Spleen (tissue), 11 donors: ENCODE measurements at regions not wholly inside any gene's neighbourhood (a gene's known extent, or its start where the extent isn't known, plus 50 kb on each side); places are given as distances from the start of the nearest gene placed in this dataset.

ENCODE experiments used
- DNase-seq: peaks from one replicate; pipeline ENCODE4 v3.0.0-alpha.2; 2020
- H3K27ac ChIP-seq, 8 donors: fragments of 200-600 bp; sonication (generic) in 7 of 8; 1 replicate in 4 of 8; 2 replicates in 4 of 8; pipeline versions ENCODE4 v1.5.0 to v1.8.0; 2016 to 2021; ENCODE audit warnings: inconsistent platforms in 4 of 8, mild to moderate bottlenecking in 4 of 8, moderate library complexity in 1 of 8
- H3K27me3 ChIP-seq, 7 donors: fragments of 200-600 bp; sonication (generic) in 6 of 7; replicated peaks in 1 of 7; 1 replicate in 4 of 7; 2 replicates in 3 of 7; pipeline versions ENCODE4 v1.5.0 to v1.8.0; 2016 to 2021; ENCODE audit warnings: inconsistent platforms in 3 of 7, mild to moderate bottlenecking in 1 of 7
- H3K36me3 ChIP-seq, 6 donors: fragments of 200-600 bp; sonication (generic) in 5 of 6; 1 replicate in 4 of 6; 2 replicates in 2 of 6; pipeline versions ENCODE4 v1.5.0 to v1.8.0; 2016 to 2021; ENCODE audit warnings: inconsistent platforms in 2 of 6
- H3K4me1 ChIP-seq, 6 donors: fragments of 200-600 bp; sonication (generic) in 5 of 6; 1 replicate in 3 of 6; 2 replicates in 3 of 6; pipeline versions ENCODE4 v1.5.0 to v1.8.0; 2016 to 2021; ENCODE audit warnings: inconsistent platforms in 3 of 6
- H3K4me3 ChIP-seq, 8 donors: fragments of 200-600 bp; sonication (generic) in 7 of 8; 1 replicate in 4 of 8; 2 replicates in 4 of 8; pipeline versions ENCODE4 v1.5.0 to v1.8.0; 2016 to 2021; ENCODE audit warnings: inconsistent platforms in 4 of 8, mild to moderate bottlenecking in 4 of 8, moderate library complexity in 2 of 8
- H3K9me3 ChIP-seq, 8 donors: fragments of 200-600 bp; sonication (generic) in 7 of 8; 1 replicate in 4 of 8; 2 replicates in 4 of 8; pipeline versions ENCODE4 v1.5.0 to v1.8.0; 2016 to 2021; ENCODE audit warnings: inconsistent platforms in 4 of 8
- POLR2A ChIP-seq, 3 donors: fragments of 450-650 bp; IDR thresholded peaks; one replicate each; pipeline ENCODE4 v1.5.1; 2017; ENCODE audit warnings: antibody characterized with exemption in 3 of 3, mild to moderate bottlenecking in 1 of 3
- POLR2AphosphoS5 ChIP-seq, 3 donors: sonication (generic); formaldehyde crosslinking; IDR thresholded peaks; one replicate each; pipeline ENCODE4 v1.5.1; 2017; ENCODE audit warnings: antibody characterized with exemption in 3 of 3
- WGBS, 5 donors: extraction: QIAGEN DNeasy Blood & Tissue Kit in 3 of 5; methylation state at CpG; one replicate each; pipeline versions ENCODE4 v1.1.5 to v1.1.7; 2013 to 2018; 5-methylcytosine and 5-hydroxymethylcytosine counted together
- intact Hi-C: fragments of 100-400 bp; cut with DNase I; formaldehyde crosslinking; loops from one replicate; pipeline ENCODE4 v1.15.0; 2023; ENCODE audit warnings: low total_unique reads
- TF ChIP-seq, protein P1 (sequence below), 11 experiments: fragments of 200-600 bp in 7 of 11; fragments of 450-650 bp in 4 of 11; sonication (generic) in 4 of 11; IDR thresholded peaks in 8 of 11; conservative IDR thresholded peaks in 3 of 11; 1 replicate in 7 of 11; 2 replicates in 4 of 11; pipeline versions ENCODE4 v1.4.0 to v1.8.0; 2016 to 2021; ENCODE audit warnings: antibody characterized with exemption in 11 of 11, inconsistent platforms in 4 of 11, mild to moderate bottlenecking in 1 of 11
- donor health status: healthy with polysubstance abuse.
- donor health status: DM: no; HTN: no; CAD: no; lungs with moderate emphysema.
- donor health status: DM: no; HTN: no; CAD: no.
- donor health status: Bipolar disorder and iron deficiency.
- donor health status: healthy.
- donor health status: DM: no; HTN: no; CAD: no.
- donor health status: DM: yes; HTN: yes; CAD: no.

GRCh38 chr6:88268508-88268907 lies 102.4 kb upstream of the CNR1 start:
- Histone ChIP-seq H3K27me3 (no peaks in the 10 kb centered on the region), H3K27ac (no peak overlapping the region), H3K4me1 (peaks cover 0 to 6% (median 0%) of the 10 kb centered on the region in 6 donors), H3K36me3 (no peaks in the 10 kb centered on the region), H3K9me3 (no peaks in the 10 kb centered on the region), H3K4me3 (no peak overlapping the region)
- intact Hi-C loops, result no loop called here
- no peak for DNase-seq
- TF ChIP-seq POLR2A (IDR thresholded peaks at IDR 0.05), result no peak
- TF ChIP-seq, protein P1, sequence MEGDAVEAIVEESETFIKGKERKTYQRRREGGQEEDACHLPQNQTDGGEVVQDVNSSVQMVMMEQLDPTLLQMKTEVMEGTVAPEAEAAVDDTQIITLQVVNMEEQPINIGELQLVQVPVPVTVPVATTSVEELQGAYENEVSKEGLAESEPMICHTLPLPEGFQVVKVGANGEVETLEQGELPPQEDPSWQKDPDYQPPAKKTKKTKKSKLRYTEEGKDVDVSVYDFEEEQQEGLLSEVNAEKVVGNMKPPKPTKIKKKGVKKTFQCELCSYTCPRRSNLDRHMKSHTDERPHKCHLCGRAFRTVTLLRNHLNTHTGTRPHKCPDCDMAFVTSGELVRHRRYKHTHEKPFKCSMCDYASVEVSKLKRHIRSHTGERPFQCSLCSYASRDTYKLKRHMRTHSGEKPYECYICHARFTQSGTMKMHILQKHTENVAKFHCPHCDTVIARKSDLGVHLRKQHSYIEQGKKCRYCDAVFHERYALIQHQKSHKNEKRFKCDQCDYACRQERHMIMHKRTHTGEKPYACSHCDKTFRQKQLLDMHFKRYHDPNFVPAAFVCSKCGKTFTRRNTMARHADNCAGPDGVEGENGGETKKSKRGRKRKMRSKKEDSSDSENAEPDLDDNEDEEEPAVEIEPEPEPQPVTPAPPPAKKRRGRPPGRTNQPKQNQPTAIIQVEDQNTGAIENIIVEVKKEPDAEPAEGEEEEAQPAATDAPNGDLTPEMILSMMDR (IDR thresholded peaks at IDR 0.05 in 8 of 11, conservative IDR thresholded peaks at IDR 0.05 in 3 of 11), result no peak
- no peak for TF ChIP-seq POLR2AphosphoS5 (IDR thresholded peaks at IDR 0.05)
- 21 to 69% (median 49%) methylated on average over 7 of the region's 7 CpGs for WGBS, 5 donors

GRCh38 chr6:88266126-88266525 lies 100.0 kb upstream of the CNR1 start:
- no peaks in the 10 kb centered on the region for H3K36me3 ChIP-seq
- peaks cover 0 to 13% (median 0%) of the 10 kb centered on the region in 6 donors for H3K4me1 ChIP-seq
- no peaks in the 10 kb centered on the region for H3K9me3 ChIP-seq
- no peaks in the 10 kb centered on the region for H3K27me3 ChIP-seq
- intact Hi-C loops, result no loop called here
- H3K4me3 ChIP-seq, result no peak overlapping the region
- TF ChIP-seq POLR2A (IDR thresholded peaks at IDR 0.05), result no peak
- no peak for TF ChIP-seq POLR2AphosphoS5 (IDR thresholded peaks at IDR 0.05)
- TF ChIP-seq, protein P1 (IDR thresholded peaks at IDR 0.05 in 8 of 11, conservative IDR thresholded peaks at IDR 0.05 in 3 of 11), result no peak
- no peak overlapping the region for H3K27ac ChIP-seq
- DNase-seq, result no peak

DNA sequence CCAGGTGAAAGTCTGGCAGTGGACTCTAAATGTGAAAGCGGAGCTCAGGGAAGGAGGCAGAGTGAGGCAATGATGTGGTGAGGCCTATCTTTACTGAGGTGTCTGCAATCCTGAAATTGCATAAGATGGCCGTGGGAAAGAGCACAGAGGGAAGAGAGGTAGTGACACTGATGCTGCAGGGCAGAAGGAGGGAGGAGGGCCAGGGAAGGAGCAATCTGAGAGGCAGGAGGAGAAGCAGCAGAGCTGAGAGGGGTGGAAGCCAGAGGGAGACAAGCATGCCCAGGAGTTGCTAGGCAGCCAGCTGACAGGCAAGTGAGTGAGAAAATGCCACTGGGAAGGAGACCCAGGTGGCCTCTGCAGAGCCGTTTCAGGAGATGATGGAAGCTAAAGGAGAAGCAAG lies 97.4 kb upstream of the CNR1 start:
- Histone ChIP-seq H3K27me3 (no peaks in the 10 kb centered on the region), H3K9me3 (no peaks in the 10 kb centered on the region), H3K36me3 (no peaks in the 10 kb centered on the region), H3K4me3 (no peak overlapping the region), H3K4me1 (peaks cover 0 to 13% (median 0%) of the 10 kb centered on the region in 6 donors), H3K27ac (peak overlapping the region in 2 of 8 donors; percentile 13 to 46)
- 36 to 74% (median 48%) methylated on average over 3 of the region's 3 CpGs for WGBS, 5 donors
- TF ChIP-seq POLR2A (IDR thresholded peaks at IDR 0.05), result no peak
- TF ChIP-seq, protein P1 (IDR thresholded peaks at IDR 0.05 in 8 of 11, conservative IDR thresholded peaks at IDR 0.05 in 3 of 11), result no peak
- no peak for TF ChIP-seq POLR2AphosphoS5 (IDR thresholded peaks at IDR 0.05)
- no peak for DNase-seq
- intact Hi-C loops, result no loop called here

GRCh38 chr6:88262332-88262731 lies 96.2 kb upstream of the CNR1 start:
- H3K36me3 ChIP-seq, result no peaks in the 10 kb centered on the region
- TF ChIP-seq POLR2AphosphoS5 (IDR thresholded peaks at IDR 0.05), result no peak
- TF ChIP-seq, protein P1 (IDR thresholded peaks at IDR 0.05 in 8 of 11, conservative IDR thresholded peaks at IDR 0.05 in 3 of 11), result no peak
- no peak for TF ChIP-seq POLR2A (IDR thresholded peaks at IDR 0.05)
- no peak overlapping the region for H3K27ac ChIP-seq
- 37 to 52% (median 43%) methylated on average over 6 of the region's 6 CpGs for WGBS, 5 donors
- H3K27me3 ChIP-seq, result no peaks in the 10 kb centered on the region
- H3K4me1 ChIP-seq, result peaks cover 0 to 13% (median 0%) of the 10 kb centered on the region in 6 donors
- intact Hi-C loops, result no loop called here
- H3K4me3 ChIP-seq, result no peak overlapping the region
- peaks cover 0 to 5% (median 0%) of the 10 kb centered on the region in 8 donors for H3K9me3 ChIP-seq
- DNase-seq, result no peak
